IMR-90 (cell line): ENCODE measurements at regions not wholly inside any gene's neighbourhood (a gene's known extent, or its start where the extent isn't known, plus 50 kb on each side); places are given as distances from the start of the nearest gene placed in this dataset.

ENCODE experiments used
- ATAC-seq: fragments of 200-7000 bp; cut with Tn5 transposase; 2 replicates; pipeline ENCODE4 v1.9.1; 2020; ENCODE audit warnings: low read depth, mild to moderate bottlenecking, moderate library complexity
- BruUV-seq: library from RNA; stranded (reverse); fragments of 400-500 nt; replicated peaks from 2 replicates; lab custom pipeline; 2021; lab: Mats Ljungman, UMichigan
- CTCF ChIA-PET: fragments of 300-600 bp; formaldehyde crosslinking; extraction: SDS; loops from one replicate; lab custom pipeline; 2021; ENCODE audit warnings: antibody characterized with exemption; lab: Yijun Ruan, JAX
- POLR2A ChIA-PET: fragments of 300-600 bp; sonication (Branson Sonifier 250); formaldehyde crosslinking; loops from one replicate; lab custom pipeline; 2022; ENCODE audit warnings: antibody characterized with exemption; ENCODE audit not compliant: unreplicated experiment; lab: Charles Lee
- DNase-seq: peaks from one replicate; pipeline ENCODE4 v3.0.0; 2013
- H2AFZ ChIP-seq: replicated peaks from 2 replicates; pipeline ENCODE3; 2013; ENCODE audit warnings: low read length, mild to moderate bottlenecking; ENCODE audit not compliant: poor library complexity
- H2AK5ac ChIP-seq: 2 replicates; pipeline ENCODE4 v1.6.1; 2013; ENCODE audit warnings: low read depth, low read length, inconsistent platforms
- H2AK9ac ChIP-seq: replicated peaks from 2 replicates; pipeline ENCODE3; 2013; ENCODE audit warnings: mild to moderate bottlenecking, low read depth, low read length, moderate library complexity; ENCODE audit not compliant: poor library complexity
- H2BK120ac ChIP-seq: 2 replicates; pipeline ENCODE4 v1.6.1; 2013; ENCODE audit warnings: low read depth, low read length, inconsistent platforms
- H2BK15ac ChIP-seq: 3 replicates; pipeline ENCODE4 v1.6.1; 2013; ENCODE audit warnings: low read depth, low read length, inconsistent platforms
- H2BK20ac ChIP-seq: 2 replicates; pipeline ENCODE4 v1.6.1; 2013; ENCODE audit warnings: low read depth, mild to moderate bottlenecking, inconsistent platforms, low read length, moderate library complexity
- H2BK5ac ChIP-seq: 2 replicates; pipeline ENCODE4 v1.6.1; 2013; ENCODE audit warnings: mild to moderate bottlenecking, low read depth, low read length, inconsistent platforms; ENCODE audit not compliant: poor library complexity, severe bottlenecking
- H3K14ac ChIP-seq: replicated peaks from 2 replicates; pipeline ENCODE4 v1.6.1; 2013; ENCODE audit warnings: low read depth, low read length, inconsistent platforms
- H3K18ac ChIP-seq: 2 replicates; pipeline ENCODE4 v1.6.1; 2013; ENCODE audit warnings: low read depth, low read length, control low read depth
- H3K23ac ChIP-seq: 2 replicates; pipeline ENCODE4 v1.6.1; 2013; ENCODE audit warnings: low read depth, low read length, inconsistent platforms
- H3K27ac ChIP-seq: 2 replicates; pipeline ENCODE4 v1.5.1; 2013; ENCODE audit warnings: mild to moderate bottlenecking, control low read depth, low read length; ENCODE audit not compliant: insufficient read depth
- H3K27me3 ChIP-seq: 2 replicates; pipeline ENCODE4 v1.6.1; 2013; ENCODE audit warnings: low read length; ENCODE audit not compliant: control insufficient read depth, insufficient read depth
- H3K36me3 ChIP-seq: 2 replicates; pipeline ENCODE4 v1.6.1; 2013; ENCODE audit warnings: low read length, mixed read lengths; ENCODE audit not compliant: control insufficient read depth, insufficient read depth
- H3K4ac ChIP-seq: 2 replicates; pipeline ENCODE4 v1.6.1; 2013; ENCODE audit warnings: low read depth, low read length, inconsistent platforms
- H3K4me1 ChIP-seq: 2 replicates; pipeline ENCODE4 v1.6.1; 2013; ENCODE audit warnings: low read length, mixed read lengths; ENCODE audit not compliant: control insufficient read depth, insufficient read depth
- H3K4me2 ChIP-seq: 2 replicates; pipeline ENCODE4 v1.6.1; 2013; ENCODE audit warnings: low read depth, mild to moderate bottlenecking, control low read depth, low read length, moderate library complexity
- H3K4me3 ChIP-seq: 2 replicates; pipeline ENCODE4 v1.5.1; 2013; ENCODE audit warnings: low read depth, mild to moderate bottlenecking, control low read depth, low read length, moderate library complexity; ENCODE audit not compliant: insufficient read depth
- H3K56ac ChIP-seq: 2 replicates; pipeline ENCODE4 v1.6.1; 2013; ENCODE audit warnings: low read length, inconsistent platforms; ENCODE audit not compliant: insufficient read depth; ENCODE audit errors: extremely low read depth
- H3K79me1 ChIP-seq, 2 experiments: 2 replicates each; pipeline ENCODE4 v1.6.1; 2013; ENCODE audit warnings: low read length in 2 of 2, inconsistent platforms in 1 of 2, low read depth in 1 of 2
- H3K9ac ChIP-seq: 2 replicates; pipeline ENCODE4 v1.6.1; 2013; ENCODE audit warnings: low read depth, low read length, control low read depth
- H3K9me1 ChIP-seq: 2 replicates; pipeline ENCODE4 v1.6.1; 2013; ENCODE audit warnings: low read length, inconsistent platforms; ENCODE audit not compliant: insufficient read depth
- H3K9me3 ChIP-seq: 2 replicates; pipeline ENCODE4 v1.6.1; 2013; ENCODE audit warnings: low read length; ENCODE audit not compliant: control insufficient read depth, insufficient read depth
- H4K20me1 ChIP-seq: 2 replicates; pipeline ENCODE4 v1.6.1; 2013; ENCODE audit warnings: low read length, inconsistent platforms; ENCODE audit not compliant: insufficient read depth
- H4K5ac ChIP-seq: 2 replicates; pipeline ENCODE4 v1.6.1; 2013; ENCODE audit warnings: mild to moderate bottlenecking, low read depth, low read length, control low read depth
- H4K8ac ChIP-seq, 2 experiments: 2 replicates each; pipeline ENCODE4 v1.6.1; 2013; ENCODE audit warnings: low read depth in 2 of 2, low read length in 2 of 2, control low read depth in 1 of 2, inconsistent platforms in 1 of 2
- H4K91ac ChIP-seq: 2 replicates; pipeline ENCODE4 v1.6.1; 2013; ENCODE audit warnings: low read depth, low read length, inconsistent platforms; ENCODE audit not compliant: insufficient read depth
- BHLHE40 ChIP-seq: fragments of 150-350 bp; IDR thresholded peaks from 2 replicates; pipeline ENCODE4 v1.6.1; 2016; ENCODE audit warnings: mild to moderate bottlenecking, low read depth, low read length
- CTCF ChIP-seq: conservative IDR thresholded peaks from 2 replicates; pipeline ENCODE4 v1.5.1; 2012; ENCODE audit warnings: mild to moderate bottlenecking, low read depth, low read length, improper control_type of control experiment
- FOS ChIP-seq: fragments of 150-350 bp; IDR thresholded peaks from 2 replicates; pipeline ENCODE4 v1.6.1; 2016; ENCODE audit warnings: low read depth, low read length
- MAFK ChIP-seq: IDR thresholded peaks from 2 replicates; pipeline ENCODE4 v1.6.1; 2012; ENCODE audit warnings: low read depth, low read length, improper control_type of control experiment
- MAZ ChIP-seq: IDR thresholded peaks from 2 replicates; pipeline ENCODE4 v1.6.1; 2012; ENCODE audit warnings: low read depth, mild to moderate bottlenecking, low read length, improper control_type of control experiment, moderate library complexity, borderline replicate concordance
- MXI1 ChIP-seq: IDR thresholded peaks from 2 replicates; pipeline ENCODE4 v1.6.1; 2012; ENCODE audit warnings: low read depth, mild to moderate bottlenecking, low read length, moderate library complexity, borderline replicate concordance
- POLR2A ChIP-seq: IDR thresholded peaks from 2 replicates; pipeline ENCODE4 v1.6.1; 2012; ENCODE audit warnings: mild to moderate bottlenecking, low read depth, low read length
- RAD21 ChIP-seq: IDR thresholded peaks from 2 replicates; pipeline ENCODE4 v1.6.1; 2012; ENCODE audit warnings: low read length, improper control_type of control experiment
- RCOR1 ChIP-seq: IDR thresholded peaks from 2 replicates; pipeline ENCODE4 v1.6.1; 2012; ENCODE audit warnings: mild to moderate bottlenecking, low read length, improper control_type of control experiment; ENCODE audit not compliant: insufficient replicate concordance
- RFX5 ChIP-seq: IDR thresholded peaks from 2 replicates; pipeline ENCODE4 v1.8.0; 2012; ENCODE audit warnings: low read depth, mild to moderate bottlenecking, low read length, moderate library complexity
- SMC3 ChIP-seq: fragments of 150-350 bp; IDR thresholded peaks from 2 replicates; pipeline ENCODE4 v1.6.1; 2016; ENCODE audit warnings: low read depth, mild to moderate bottlenecking, antibody characterized with exemption, low read length, moderate library complexity
- WGBS, 2 experiments: methylation state at CpG; one replicate each; pipeline versions ENCODE4 v1.1.5 to v1.1.7; 2013; ENCODE audit warnings: missing lambda C conversion rate in 2 of 2; ENCODE audit not compliant: insufficient read length in 1 of 2; ENCODE audit errors: extremely low coverage in 2 of 2; 5-methylcytosine and 5-hydroxymethylcytosine counted together
- dilution Hi-C: fragments of 300-500 bp; cut with HindIII; formaldehyde crosslinking; loops from one replicate; pipeline ENCODE4 v1.14.3; 2018; ENCODE audit warnings: low sequenced_read_pairs; ENCODE audit not compliant: unreplicated experiment
- in situ Hi-C: fragments of 300-500 bp; cut with MboI; formaldehyde crosslinking; loops from 3 replicates; pipeline ENCODE4 v1.14.3; 2019; ENCODE audit warnings: low sequenced_read_pairs, inconsistent platforms, mixed read lengths
- intact Hi-C: fragments of 100-400 bp; cut with micrococcal nuclease; formaldehyde crosslinking; loops from 2 replicates; pipeline ENCODE4 v1.10.0; 2022

GRCh38 chr10:125291836-125292235, 131.5 kb upstream of the CTBP2 start:
- no peak overlapping the region for H3K4me3 ChIP-seq
- ATAC-seq = no peak
- no peak overlapping the region for H3K27ac ChIP-seq
- no peak overlapping the region for H3K14ac ChIP-seq
- no peak overlapping the region for H2AK9ac ChIP-seq
- WGBS, 2 experiments = no CpG with 5 or more reads among the region's 9 CpGs
- no peak overlapping the region for H2BK5ac ChIP-seq
- no peak overlapping the region for H2AFZ ChIP-seq
- TF ChIP-seq BHLHE40 (no peak), RCOR1 (no peak), MAFK (no peak), RFX5 (no peak), POLR2A (no peak), SMC3 (no peak), FOS (no peak), MXI1 (no peak), MAZ (no peak), CTCF (no peak), RAD21 (no peak)
- no peak overlapping the region for H3K4me2 ChIP-seq
- no peak overlapping the region for H2BK120ac ChIP-seq
- H3K36me3 ChIP-seq = no peaks in the 10 kb centered on the region
- H4K8ac ChIP-seq = no peak overlapping the region
- ChIA-PET CTCF (no interaction called here), POLR2A (no interaction called here)
- H4K5ac ChIP-seq = no peak overlapping the region
- H3K9ac ChIP-seq = no peak overlapping the region
- no peak overlapping the region for H3K18ac ChIP-seq
- no peak overlapping the region for H2BK20ac ChIP-seq
- no peaks in the 10 kb centered on the region for H3K9me3 ChIP-seq
- H3K4ac ChIP-seq = no peak overlapping the region
- no peaks in the 10 kb centered on the region for H3K79me1 ChIP-seq
- no peak overlapping the region for H4K91ac ChIP-seq
- no peaks in the 10 kb centered on the region for H3K9me1 ChIP-seq
- intact Hi-C loops = no loop called here
- H3K4me1 ChIP-seq = no peaks in the 10 kb centered on the region
- DNase-seq = no peak
- H3K27me3 ChIP-seq = peaks cover 10% of the 10 kb centered on the region
- no peak overlapping the region for H3K23ac ChIP-seq
- no peak overlapping the region for H2BK15ac ChIP-seq
- no peaks in the 10 kb centered on the region for H4K20me1 ChIP-seq
- no TSS peak for BruUV-seq
- dilution Hi-C loops = no loop called here
- no peak overlapping the region for H3K56ac ChIP-seq
- in situ Hi-C loops = no loop called here
- no peak overlapping the region for H2AK5ac ChIP-seq
